ENCODE measurements at regions not wholly inside any gene's neighbourhood (a gene's known extent, or its start where the extent isn't known, plus 50 kb on each side); places are given as distances from the start of the nearest gene placed in this dataset.

DNA sequence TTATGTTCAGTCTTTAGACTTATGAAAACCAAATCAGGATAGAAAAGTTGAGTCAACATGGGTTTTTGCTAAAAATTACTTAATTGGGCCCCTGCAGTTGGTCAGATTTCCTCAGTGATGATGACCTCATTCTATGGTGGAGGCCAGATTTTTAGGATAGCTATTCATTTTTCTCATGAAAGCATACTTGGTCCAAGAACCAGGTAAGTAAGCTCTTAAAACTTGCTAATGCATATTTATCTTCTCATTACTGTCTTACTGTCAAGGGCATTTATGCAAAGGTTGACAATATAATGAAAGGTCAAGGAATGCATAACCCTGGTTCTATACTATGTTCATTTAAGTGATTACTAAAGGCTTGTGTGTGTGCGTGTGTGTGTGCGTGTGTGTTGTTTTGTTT lies 650.6 kb downstream of the SATB2 start:
- DNase-seq (ENCODE audit: low read depth in 2 of 2) = no peak

DNA sequence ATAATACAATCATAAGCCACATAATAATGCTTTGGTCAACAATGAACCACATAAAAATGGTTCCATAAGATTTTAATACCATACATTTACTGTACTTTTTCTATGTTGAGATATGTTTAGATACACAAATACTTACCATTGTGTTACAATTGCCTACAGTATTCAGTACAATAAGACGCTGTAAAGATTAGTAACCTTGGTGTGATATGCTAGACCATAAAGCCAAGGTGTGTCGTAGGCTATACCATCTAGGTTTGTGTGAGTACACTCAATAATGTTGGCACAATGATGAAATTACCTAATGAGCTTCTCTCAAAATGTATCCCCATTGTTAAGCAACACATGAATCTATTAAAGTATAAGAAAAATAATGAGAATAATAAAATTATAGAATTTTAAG lies 662.3 kb downstream of the SATB2 start:
- DNase-seq (ENCODE audit: low read depth in 2 of 2) = no peak

DNA sequence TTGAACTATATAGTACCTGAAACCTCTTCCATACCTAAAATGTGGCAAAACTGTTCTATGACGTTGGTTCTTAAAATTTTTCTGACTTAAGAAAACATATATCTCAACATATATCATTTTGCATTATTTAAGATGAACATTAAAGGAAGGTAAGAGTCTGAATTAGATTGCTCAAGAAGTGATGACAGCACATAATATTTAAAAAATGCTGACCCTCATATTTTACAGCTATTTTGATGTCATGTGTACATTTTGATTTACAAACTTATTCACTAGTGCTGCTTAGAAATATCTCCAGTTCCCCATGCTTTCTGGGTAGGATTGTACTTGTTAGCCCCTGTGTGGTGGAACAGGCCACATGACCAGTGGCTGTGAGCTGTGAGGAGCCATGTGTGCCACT lies 666.1 kb downstream of the SATB2 start:
- DNase-seq (ENCODE audit: low read depth in 2 of 2) = no peak

DNA sequence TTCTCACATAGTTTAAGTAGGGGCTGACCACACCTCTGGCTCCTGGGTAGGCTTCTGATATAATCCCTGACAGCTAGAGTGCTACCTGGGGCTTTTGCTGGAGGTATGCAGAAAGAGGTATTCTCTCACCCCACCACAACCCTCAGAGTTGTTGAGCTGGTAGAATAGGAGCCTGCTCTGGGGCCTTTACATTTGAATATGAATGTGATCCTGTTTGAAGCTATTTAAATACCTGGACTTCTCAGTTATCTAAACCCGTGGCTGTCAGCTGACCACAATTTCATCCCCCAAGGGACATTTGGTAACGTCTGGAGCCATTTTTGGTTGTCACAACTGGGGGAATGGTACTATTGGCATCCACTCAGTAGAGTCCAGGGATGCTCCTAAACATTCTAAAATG lies 669.1 kb downstream of the SATB2 start:
- DNase-seq (ENCODE audit: low read depth in 2 of 2) = no peak

DNA sequence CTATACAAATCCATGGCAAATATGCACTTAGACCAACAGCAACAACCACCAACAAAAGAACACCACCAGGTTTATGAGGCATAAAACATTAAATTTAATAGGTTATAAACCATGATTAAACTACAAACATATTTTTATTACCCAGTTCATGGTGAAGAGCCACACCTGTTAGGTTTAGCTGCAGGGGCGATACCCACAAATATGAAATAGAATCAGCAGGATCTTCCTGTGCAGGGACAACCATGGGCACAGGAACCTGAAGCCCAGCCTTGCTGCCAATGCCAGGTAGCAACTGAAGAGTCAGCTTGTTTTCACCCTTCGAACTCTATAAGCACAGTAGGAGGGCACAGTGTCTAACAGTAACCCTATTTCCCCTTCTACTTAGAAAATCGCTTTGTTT lies 675.0 kb downstream of the SATB2 start:
- no peak for DNase-seq (ENCODE audit: low read depth in 2 of 2)

DNA sequence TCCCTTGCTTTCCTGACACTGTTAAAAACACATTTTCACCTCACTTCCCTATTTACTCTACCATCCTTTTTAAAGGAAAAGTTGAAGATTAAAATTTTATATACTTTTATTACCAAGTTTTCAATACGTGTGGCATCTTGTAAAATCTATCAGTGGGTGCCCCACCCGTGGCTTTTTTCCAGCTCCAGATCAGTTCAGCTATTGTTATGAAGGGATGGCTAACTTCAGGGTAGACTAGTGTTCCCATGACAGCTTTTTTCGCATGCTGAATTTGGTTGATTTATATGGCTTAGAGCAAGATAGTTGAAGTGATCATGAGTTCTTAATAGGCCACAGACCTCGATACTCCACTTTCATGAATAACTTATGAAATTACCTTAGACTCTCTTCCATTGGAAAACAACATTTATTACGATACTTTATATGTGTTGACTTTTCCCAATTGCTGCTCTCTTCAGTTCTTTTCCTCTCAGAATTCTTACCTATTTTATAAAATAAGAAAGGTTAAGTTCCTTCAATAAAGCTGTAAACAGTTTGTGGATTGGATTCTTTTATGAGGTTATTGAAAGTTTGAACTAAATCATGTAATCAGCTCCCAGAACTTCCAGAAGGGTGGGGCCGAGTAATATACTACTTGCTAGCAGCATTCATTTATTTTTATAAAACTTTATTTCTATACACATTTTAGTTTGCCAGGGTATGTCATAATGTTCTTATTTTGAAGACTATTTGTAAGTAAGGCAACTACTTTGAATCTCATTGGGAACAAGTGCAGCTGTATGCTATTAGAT lies 680.9 kb downstream of the SATB2 start:
- no peak for DNase-seq (ENCODE audit: low read depth in 2 of 2)

DNA sequence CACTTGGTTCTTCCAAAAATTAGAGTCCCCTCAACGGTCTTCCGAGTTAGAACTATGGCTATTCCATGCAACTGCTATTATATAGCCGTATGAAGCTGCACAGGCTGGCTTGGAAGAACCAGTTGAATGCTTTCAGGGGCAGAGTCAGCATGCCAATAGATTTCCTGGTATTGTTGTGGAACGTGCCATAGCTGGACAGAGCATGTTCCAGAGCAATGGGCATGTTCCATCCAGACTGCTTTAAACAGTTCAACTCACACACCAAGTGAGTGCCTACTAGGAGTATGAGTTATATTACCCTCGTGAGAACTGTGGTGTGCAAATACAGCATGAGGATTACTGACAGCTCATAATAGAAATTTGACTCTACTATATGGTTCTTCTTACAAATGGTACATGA lies 682.0 kb downstream of the SATB2 start:
- DNase-seq (ENCODE audit: low read depth in 2 of 2) = no peak

DNA sequence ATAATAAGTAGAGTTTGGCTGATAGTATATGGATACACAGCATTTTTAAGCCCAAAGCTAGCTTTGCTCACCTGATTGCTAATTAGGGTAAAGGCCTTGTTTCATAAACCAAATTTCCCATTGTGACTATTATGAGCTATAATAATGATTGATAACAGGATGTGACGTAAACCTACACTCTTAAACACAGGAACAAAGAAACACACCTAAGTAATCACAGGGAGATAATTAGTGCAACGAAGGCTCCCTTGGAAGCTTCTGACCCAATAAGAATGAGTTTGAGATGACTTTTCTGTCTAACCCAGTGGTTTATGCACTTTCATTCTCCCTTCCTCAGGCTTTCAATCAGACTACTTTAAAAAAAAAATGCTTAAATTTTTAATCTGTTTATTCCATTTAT lies 683.2 kb downstream of the SATB2 start:
- DNase-seq (ENCODE audit: low read depth in 2 of 2) = no peak

DNA sequence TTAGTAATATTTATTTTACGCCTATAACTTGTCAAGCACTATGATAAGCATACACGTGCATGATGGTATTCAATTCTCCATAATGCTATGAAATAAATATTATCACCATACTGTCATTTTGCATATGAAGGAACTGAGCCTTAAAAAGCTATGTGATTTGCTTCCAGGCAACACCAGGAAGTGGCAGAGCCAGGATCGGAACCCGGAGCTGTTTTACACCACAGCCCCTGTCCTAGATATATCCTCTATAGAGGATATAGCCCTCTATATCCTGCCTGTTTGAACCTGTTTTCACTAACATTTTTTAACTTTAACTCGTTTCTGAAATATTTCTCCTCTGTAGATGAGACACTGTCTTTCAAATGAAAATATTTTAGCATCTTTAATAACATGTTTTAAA lies 690.0 kb downstream of the SATB2 start:
- DNase-seq (ENCODE audit: low read depth in 2 of 2) = no peak

DNA sequence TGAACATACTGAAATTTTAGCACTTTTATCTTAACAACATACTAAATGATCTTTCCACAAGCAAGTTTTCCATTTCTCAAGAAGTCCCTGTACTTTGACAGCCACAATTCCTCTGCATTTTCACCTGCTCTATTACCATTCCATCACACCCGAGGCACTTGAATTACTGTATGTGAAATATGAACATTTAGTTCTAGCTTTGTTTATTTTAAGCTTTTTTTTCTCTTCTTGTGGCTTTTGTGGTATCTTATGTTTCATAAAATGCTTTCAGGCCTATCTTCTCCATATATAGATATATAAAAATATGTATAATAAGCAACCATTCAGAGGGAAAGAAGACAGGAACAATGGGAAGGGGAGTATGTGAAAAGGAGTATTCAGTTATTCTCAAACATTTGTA lies 693.9 kb downstream of the SATB2 start:
- no peak for DNase-seq (ENCODE audit: low read depth in 2 of 2)

DNA sequence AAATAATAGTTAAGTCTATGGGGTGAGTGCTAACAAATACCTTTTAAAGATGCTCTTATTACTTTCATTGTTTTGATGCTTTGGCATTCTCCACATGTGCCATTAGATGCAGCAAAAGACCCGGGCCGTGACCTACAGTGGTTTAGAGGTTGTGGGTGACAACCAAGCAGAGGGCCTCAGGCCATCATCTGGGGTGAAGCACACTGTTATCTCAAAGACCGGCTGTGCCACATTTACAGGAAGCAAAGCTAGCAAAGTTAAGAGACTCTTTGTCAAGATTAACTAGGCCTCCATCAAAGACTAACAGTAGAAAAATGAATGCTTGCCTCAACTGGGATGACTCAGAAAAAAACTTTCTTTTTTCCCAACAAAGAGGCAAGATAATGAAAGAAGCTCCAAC lies 695.3 kb downstream of the SATB2 start:
- no peak for DNase-seq (ENCODE audit: low read depth in 2 of 2)

DNA sequence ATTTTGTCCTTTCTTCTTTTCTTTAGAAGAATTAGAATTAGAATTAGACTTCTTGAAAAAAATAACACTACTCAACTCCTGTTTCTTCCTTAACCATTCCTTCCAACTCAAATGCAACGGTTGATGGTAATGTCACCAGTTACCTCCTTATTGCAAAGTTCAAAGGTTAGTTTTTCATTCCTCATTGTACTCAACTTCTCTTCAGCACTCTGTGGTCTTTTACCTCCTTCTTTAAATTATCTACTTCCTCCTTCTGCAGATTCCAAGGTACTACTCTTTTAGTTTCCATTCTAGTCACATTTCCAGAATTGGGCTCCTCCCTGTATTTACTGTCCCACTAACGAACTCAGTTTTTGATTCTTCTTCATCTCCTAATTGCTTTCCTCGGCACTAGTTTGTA lies 700.7 kb downstream of the SATB2 start:
- no peak for DNase-seq (ENCODE audit: low read depth in 2 of 2)

DNA sequence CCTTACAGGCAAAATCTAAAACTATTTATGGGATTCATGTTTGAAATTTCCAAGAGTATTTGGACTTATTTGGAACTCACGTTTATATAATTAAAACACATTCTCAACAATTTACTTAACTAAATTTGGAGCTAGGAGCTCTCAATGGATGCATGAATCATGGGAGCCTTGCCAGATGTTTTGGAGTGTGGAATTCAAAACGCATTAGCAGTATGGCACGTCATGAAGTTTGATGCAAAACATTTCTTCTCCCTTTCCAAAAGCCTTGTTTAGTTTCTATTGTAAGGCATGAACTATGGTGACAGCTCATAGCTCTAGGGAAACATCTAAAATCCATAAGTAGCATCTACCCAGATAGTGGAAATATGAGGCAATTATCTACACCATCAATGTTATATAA lies 701.6 kb downstream of the SATB2 start:
- DNase-seq (ENCODE audit: low read depth in 2 of 2) = no peak

DNA sequence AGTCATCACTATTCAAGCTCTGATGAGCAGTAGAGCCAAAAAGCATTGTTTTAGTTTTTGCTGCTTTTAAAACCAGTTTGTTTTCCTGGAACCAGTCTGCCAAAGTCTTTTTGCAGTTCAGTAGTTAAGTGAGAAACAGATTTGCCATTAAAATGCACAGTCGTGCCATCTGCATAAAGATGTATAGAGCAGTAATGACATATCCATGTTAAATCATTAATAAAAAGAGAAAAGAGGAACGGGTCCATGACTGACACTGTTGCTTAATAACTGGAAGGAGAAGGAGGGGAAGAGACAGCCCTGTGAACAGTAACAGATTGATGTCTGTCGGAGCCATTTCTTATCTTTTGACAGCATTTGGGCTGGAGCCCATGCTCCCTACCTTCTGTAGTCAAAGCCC lies 704.6 kb downstream of the SATB2 start:
- no peak for DNase-seq (ENCODE audit: low read depth in 2 of 2)

DNA sequence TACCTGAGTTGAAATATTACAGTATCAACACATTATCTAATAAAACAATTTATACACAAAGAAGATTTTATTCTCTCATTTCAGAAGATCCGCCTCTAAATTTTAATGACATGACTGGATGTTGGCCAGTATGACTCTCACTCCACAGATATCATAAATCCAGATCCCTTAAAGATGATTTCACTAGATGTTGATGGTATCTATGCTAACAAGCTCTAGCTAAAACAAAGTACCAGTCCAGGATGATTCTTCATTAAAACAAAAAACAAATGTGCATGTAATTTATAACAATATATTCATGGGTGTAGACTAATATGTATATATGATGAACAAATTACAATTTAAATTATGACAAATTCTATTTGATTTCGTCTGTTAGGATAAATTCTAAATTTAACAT lies 708.4 kb downstream of the SATB2 start:
- no peak for DNase-seq (ENCODE audit: low read depth in 2 of 2)

DNA sequence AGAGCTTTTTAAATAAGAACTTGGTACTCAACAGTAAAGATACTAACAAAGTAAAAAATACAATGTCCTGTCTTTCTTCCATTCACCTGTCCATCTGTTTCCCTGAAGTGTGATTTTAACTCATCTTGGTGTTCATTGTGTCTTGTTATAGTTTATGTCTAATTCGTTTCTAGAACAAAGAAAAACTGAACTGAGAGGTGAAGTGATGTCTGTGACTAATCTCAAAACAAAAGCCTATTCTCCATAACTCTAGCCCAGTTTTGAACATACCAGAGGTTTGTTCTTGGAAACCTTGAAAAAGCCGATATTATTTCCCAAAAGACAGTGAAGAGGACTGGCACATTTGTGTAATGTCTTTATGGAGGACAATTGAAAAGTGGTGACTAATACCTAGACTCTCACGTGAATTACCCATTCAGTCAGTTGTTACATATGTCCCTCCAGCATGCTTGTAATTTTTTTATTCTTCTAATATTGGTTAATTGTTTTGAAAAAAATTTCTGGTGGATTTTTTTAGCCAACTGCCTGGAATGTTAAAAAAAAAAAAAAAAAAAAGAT lies 725.8 kb downstream of the SATB2 start:
- no peak for DNase-seq (ENCODE audit: low read depth in 2 of 2)

DNA sequence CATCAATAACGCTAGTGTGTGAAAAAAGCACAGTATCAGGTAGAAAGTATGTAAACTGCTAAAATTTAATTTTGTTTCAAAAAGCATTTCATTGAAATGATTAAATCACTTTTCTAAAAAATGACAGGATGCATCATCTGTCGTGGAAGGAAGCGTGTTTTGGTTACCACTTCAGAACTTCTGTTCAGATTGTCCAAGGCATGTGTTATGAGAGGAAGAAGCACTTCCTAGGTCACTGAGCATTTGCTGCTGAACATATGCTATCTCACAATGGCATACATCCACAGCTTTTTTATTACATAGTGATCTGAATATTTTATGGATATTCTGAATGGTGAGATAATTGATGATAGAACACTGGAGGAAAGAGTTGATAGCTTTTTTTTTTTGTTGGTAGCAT lies 737.5 kb downstream of the SATB2 start:
- no peak for DNase-seq (ENCODE audit: low read depth in 2 of 2)

DNA sequence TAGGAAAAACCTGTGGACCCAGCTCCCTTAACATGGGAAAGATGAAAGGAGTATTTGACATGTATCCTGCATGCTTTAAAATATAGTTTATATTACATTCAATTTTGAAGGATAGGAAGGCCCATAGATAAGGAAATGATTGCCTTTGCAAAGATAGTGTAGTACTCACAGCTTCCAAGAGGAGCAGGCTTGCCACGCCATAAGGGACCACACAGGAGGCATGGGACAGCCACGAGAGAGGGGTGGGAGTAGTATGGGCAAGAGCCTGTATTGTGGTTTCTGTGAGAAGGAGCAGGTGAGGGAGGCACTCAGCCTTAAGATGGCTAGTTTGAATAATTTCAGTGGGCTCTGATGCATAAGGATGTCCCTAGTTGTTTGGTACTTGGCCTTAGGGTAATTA lies 740.3 kb downstream of the SATB2 start:
- no peak for DNase-seq (ENCODE audit: low read depth in 2 of 2)

DNA sequence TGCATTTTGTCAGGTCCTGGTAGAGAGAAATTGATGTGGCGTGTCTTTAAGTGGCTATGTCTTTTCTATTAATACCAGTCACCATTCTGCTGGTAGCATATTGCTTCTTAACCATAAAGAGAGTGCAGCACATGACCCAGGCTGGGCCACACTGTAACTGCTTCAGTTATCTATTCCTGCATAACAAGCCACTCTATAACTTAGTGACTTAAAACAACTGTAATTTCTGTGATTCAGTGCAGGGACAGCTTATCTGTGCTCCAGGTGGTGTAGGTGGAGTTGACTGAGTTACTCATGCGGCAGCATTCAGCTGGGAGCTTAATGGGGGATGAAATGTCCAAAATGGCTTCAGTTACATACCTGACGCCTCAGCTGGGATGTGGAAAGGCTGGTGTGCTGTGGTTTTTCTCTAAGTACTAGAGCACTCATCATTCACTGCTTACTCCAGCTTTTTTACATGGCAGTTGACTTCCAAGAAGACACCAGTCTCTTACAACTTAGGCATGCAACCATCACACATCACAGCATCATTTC lies 742.4 kb downstream of the SATB2 start:
- no peak for DNase-seq (ENCODE audit: low read depth in 2 of 2)

DNA sequence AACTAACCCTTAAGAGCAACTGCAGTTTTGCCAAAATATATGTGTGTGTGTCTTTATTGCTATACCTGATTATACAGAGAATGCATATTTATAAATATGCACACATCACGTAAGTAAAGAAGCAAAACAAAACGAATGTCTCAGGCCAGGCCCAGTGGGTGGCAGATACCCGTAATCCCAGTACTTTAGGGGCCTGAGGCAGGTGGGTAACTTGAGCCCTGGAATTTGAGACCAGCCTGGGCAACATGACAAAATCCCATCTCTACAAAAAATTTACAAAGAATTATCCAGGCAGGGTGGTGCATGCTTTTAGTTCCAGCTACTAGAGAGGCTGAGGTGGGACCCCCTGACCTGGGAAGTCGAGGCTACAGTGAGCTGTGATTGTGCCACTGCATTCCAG lies 745.3 kb downstream of the SATB2 start:
- no peak for DNase-seq (ENCODE audit: low read depth in 2 of 2)

DNA sequence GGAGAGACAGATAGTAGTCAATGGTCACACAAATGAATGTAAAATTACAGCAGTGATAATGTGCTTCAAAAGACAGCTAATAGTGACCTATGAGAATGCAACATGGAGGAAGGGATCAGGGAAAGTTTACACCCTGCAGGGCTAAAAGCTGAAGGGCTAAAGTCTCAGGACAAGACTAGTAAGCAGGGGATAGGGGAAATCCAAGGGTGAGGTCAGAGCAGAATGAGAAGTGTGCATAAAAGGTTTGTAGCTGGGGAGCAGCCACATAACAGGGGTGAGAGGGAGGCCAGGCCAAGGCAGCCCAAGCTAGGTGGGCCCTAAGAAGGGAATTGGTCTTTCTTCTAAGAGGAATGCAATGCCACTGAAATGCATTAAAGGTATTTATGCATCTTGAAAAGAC lies 746.3 kb downstream of the SATB2 start:
- DNase-seq (ENCODE audit: low read depth in 2 of 2) = no peak

DNA sequence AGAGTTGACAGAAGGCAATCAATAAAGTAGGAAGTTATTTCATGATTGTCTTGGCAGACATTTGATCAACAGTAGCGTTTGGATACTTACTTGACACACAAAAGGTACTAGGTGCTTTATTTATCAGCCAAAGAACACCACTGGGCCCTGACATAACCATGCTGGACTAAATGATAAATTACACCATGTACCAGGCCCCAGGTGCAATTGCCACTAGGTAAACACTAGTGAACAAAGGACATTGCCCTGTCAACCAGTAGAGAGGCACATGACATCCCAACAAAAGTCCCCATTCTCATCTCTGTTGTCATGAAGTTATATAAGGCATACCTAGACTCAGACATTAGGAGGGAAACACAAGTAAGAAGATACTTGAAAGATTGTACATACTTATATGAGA lies 747.2 kb downstream of the SATB2 start:
- no peak for DNase-seq (ENCODE audit: low read depth in 2 of 2)

DNA sequence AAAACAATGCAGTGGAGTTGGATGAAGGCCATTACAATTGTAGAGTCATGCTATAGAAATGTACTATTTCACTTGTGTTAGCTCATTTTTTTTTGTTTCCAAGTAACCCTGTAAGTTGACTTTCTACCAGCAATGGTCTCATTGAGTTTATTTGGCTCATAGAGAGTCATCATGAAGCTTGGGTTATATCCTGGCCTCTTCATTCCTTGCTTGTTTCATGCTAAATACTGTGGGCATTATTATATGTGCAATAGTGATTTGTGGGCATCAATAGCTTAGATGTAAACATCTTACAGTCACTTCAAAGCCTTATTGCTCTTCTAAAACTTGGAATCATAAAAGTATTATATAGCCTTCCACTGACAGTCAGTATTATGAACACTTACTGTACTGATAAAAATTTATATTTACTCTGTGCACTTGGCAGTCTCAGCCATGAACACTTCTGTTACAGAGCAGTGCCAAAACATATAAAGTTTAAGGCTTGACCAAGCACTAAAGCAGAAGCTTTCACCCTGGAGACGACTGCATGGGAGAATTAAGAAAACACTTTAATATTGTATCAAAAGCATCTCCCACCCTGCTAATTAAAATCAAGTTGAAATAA lies 751.2 kb downstream of the SATB2 start:
- no peak for DNase-seq (ENCODE audit: low read depth in 2 of 2)
